COLO829 (cell line): ENCODE measurements at regions not wholly inside any gene's neighbourhood (a gene's known extent, or its start where the extent isn't known, plus 50 kb on each side); places are given as distances from the start of the nearest gene placed in this dataset.
"Not testable (repeated sequence)": the region's sequence is repeated elsewhere in the genome, so short reads cannot be mapped to it uniquely, and the experiment has no call there.

Source experiments
- DNase-seq: peaks from one replicate; pipeline ENCODE4 v3.0.0; 2012; ENCODE audit warnings: low spot score

DNA sequence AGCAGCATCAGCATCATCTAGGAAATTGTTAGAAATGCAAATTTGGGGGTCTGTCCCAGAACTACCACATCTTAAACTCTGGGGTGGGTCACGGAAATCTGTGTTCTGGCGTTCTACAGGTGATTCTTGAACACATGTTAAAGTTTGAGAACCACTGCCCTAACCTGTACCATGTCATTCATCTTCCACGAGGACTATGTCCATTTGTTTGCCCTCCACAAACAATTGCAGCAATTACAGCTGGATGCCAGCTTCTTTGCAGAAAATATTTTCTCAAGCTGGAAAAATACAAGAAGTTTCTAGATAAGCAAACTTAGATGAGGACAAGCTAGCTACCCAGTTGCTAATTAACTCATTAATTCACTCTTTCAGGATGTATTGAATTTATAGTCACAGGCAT lies 54.1 kb downstream of the MAFB start:
- no peak for DNase-seq

DNA sequence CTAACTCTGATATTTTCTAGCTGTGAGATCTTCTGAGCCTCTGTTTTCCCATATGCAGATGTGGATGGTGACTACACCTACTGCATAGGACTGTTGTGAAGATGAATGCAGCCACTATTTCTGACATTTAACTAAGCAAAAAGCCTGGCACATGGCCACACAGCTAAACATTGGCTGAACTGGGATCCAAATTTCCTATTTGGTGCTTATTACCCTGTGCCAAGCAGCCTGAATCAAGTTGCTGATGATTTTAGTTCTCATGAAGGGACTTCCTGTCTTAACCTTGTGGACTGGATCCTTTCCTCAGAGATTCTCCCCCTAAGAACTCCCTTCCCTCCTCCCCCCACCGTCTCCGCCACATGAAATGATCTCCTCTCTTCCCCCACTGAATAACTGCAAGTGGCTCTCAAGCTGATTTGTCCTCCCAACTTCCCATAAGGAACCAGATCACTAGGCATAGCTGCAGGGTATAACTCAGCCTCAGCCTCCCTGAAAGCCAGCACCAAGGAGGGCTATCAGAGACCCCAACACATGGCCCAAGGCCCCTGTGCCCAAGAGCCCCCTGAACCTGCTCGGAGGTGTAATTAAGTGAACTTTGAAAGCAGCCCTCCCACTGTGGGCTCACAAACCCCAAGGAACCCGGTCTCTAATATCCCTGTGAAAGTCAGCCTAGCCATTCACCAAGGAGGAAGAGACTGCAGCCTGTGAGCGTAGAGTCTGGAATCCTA lies 55.7 kb downstream of the MAFB start:
- DNase-seq: no peak

DNA sequence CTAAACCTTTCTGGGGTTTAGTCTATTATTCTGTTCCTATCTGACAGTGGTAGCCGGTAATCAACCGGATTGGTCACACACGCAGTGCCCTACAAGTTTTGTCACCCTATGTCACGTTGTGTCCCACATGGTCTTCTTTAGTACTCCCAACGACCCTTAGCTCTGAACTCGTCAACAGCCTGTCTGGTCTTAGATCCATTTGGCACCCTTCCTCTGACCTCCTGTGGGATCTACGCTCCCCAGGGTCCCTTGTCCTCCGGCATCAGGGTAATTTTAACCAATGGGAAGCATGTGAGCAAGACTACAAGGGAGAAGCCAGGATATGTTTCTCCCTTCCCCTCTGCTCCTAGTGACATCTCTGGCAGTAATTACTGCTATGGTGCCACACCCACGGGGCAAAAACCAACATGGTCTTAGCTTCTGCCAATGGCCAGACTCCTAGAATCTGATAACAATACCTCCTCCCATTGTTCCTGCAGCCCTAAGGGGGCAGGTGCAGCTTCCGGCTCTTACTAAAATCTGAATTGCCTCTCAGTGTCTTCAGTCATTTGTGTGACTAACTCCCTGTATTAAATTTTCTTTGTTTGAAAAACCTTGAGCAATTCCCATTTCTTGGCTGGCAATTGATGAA lies 56.6 kb downstream of the MAFB start:
- no peak for DNase-seq

DNA sequence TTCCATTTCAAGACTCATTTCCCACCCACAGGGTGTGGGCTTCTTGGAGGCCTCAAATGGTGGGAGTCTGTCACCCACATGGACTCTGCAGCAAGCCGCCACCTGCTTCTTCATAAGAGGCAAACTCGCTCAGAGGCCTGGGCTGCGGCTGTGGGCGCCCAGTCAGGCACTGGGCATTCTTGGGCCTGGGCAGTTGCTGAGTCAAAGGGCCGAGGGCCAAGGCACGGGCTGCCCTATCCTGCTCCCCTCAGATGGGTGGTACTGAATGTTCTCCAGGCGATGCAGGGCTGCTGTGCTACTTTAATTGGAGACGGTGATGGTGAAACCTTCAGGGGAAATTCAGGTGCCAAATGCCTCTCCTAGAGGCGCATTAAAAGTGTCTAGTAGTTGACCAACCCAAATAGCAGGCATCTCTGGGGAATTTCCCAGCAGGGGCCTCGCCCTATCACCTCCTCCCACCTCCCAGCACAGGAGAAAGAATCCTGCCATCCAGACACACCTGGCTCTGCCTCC lies 57.9 kb downstream of the MAFB start:
- DNase-seq: no peak

DNA sequence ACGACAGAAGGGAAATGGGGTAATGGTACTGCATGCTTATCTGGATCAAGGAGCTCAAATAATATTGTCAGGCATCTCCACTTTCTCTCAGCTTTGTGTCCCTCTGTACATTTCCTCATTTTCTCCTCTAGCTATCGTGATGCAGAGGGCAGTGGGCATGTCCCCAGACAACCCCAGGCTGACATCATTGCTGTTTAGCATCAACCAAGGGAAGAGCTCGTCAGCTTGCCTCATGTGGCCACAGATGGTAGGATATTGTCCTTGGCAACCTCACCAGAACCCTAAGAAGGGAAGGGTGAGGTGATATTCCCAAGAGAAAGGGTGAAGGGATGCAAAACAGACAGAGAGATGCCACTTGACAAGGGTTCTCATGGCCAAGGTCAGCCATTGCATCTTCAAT lies 58.3 kb downstream of the MAFB start:
- no peak for DNase-seq

DNA sequence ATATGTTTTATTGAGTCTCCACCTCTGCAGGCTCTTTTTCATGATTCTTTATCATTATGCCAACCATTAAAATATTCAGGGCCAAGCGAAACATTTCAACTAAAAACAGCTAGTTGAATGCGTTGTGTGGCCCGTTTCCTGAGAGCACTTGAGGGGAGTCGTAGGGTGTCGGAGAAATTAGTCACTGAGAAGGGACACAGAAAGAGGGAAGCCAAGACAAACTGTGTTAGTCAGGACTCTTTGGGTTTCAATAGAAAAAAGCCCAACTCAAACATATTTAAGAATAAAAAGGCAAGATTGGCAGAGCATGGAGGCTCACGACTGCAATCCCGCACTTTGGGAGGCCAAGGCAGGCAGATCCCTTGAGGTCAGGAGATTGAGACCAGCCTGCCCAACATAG lies 58.9 kb downstream of the MAFB start:
- no peak for DNase-seq

GRCh38 chr20:40628877-40629276 lies 60.2 kb downstream of the MAFB start:
- DNase-seq: no peak

DNA sequence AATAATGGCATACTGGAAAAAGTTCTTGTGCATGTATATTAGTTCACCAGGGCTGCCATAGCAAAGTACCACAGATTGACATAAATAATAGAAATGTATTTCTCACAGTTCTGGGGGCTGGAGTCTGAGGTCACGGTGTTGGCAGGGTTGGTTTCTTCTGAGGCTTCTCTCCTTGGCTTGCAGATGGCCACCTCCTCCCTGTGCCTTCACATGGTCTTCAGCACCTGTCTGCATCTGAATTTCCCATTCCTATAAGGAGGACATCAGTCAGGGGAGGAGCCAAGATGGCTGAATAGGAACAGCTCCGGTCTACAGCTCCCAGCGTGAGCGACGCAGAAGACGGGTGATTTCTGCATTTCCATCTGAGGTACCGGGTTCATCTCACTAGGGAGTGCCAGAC lies 70.0 kb downstream of the MAFB start:
- not testable (repeated sequence) for DNase-seq

DNA sequence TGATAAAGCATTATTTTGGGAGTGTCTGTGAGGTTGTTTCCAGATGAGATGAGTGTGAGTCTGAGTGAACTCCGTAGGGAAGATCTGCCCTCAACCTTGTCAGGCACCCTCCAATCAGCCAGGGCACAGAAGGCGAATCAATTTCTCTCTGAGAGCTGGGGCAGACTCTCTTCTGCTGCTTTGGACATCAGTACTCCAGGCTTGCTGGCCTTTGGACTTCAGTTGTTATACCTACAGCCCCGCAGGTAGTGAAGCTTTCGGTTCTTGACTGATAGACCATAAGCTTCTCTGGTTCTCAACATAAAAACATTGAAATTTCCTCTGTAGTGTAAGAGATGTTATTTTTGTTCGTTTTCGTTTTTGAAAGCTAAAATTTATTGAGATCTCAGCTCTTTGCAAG lies 71.4 kb downstream of the MAFB start:
- DNase-seq: no peak

- no peak for DNase-seq
Observed at GRCh38 chr20:40612837-40613236, 76.2 kb downstream of the MAFB start.

- DNase-seq: no peak
Observed at GRCh38 chr20:40612247-40612646, 76.8 kb downstream of the MAFB start.

- DNase-seq: no peak
Observed at GRCh38 chr20:40610730-40611129, 78.3 kb downstream of the MAFB start.

DNA sequence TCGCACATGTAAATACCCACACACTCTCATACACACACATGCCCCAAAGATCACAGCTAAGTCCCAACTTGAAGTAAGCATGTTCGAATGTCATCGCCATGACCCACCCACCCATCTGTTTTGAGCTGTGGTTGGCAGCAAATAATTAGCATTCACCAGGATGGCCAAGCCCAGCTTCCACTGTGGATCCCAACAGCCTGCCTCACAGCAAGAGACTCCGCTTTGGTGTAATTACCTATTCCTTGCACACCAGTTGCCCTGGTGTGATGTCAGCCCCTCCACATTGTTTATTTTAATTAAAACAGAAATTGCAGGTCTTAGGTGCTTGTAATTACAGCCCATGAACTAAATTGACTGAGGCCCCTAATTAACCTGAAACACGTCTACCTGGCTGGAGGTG lies 81.1 kb downstream of the MAFB start:
- no peak for DNase-seq

- DNase-seq: no peak
Observed at GRCh38 chr20:40606660-40607059, 82.4 kb downstream of the MAFB start.

DNA sequence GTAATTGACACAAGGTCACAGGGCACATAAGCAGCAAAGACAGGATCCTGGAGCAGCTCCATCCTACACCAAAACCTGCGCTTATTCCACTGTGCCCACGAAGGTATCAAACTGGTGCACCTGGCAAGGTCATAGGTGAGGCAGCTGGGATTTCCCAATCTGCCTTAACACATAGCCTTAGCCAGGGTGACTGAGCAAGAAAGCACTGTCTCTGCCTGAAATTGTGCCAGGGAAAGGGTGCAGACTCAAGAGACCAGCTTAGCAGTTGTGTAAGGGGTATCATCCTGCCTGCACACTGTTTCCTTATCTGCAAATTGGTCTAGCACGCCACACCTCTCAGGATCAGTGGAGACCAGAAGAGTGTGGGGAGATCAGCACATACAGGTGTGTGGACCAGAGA lies 82.8 kb downstream of the MAFB start:
- no peak for DNase-seq

DNA sequence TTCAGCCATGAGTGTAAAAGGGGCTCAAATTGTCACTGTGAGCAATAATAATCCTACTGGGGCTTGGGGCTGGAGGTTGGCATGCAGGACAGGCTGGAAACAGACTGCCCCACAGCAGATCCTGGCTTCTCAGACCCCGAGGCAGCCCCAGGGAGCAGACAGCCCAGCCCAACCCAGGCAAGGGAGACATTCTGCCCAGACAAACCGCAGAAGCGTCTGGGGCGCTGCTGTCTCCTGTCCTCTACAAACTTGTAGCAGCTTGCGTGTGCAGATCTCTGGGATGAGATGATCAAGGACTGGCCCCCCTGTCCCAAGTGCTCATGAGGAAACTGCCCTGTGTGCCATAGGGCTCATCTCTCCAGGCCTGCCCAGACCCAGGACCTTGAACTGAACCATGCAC lies 84.6 kb downstream of the MAFB start:
- no peak for DNase-seq

DNA sequence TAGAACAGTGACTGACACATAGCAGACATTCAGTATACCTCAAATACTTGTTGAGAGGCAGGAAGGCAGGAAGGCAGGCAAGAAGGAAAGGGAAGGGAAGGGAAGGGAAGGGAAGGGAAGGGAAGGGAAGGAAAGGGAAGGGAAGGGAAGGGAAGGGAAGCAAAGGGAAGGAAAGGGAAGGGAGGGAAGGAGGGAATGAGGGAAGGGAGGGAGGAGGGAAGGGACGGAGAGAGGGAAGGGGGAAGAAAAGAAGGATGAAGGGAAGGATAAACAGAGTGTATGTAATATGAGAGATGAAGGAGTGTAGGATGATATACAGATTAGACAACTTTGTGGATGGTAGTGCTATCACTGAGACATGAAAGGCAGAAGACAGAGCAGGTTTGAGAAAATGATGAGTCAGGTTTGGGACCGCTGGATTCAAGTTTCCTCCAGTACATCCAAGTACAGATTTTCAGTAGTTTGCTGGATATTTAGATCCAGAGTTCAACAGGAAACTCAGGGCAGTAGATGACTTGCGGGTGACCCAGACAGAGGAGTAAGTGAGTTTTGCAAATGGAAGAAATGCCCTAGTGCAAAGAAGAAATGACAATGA lies 85.9 kb downstream of the MAFB start:
- no peak for DNase-seq

DNA sequence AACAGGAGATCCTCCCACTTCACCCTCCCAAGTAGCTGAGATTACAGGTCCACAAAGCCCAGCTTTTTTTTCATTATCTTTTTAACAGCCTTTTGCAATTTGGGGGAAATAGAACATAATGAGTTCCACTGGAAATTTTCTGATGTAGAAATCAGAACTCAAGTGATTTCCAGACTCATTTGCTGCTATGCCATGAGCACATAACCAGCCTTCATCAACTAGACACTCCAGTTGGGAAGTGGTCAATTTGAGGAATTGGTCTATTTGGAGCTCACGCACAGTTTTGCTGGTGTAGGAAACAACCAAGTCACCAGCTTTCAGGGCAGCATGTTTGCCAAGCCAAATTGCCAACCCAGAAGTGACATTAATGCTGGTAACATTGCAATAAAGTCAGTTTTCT lies 86.7 kb downstream of the MAFB start:
- no peak for DNase-seq

DNA sequence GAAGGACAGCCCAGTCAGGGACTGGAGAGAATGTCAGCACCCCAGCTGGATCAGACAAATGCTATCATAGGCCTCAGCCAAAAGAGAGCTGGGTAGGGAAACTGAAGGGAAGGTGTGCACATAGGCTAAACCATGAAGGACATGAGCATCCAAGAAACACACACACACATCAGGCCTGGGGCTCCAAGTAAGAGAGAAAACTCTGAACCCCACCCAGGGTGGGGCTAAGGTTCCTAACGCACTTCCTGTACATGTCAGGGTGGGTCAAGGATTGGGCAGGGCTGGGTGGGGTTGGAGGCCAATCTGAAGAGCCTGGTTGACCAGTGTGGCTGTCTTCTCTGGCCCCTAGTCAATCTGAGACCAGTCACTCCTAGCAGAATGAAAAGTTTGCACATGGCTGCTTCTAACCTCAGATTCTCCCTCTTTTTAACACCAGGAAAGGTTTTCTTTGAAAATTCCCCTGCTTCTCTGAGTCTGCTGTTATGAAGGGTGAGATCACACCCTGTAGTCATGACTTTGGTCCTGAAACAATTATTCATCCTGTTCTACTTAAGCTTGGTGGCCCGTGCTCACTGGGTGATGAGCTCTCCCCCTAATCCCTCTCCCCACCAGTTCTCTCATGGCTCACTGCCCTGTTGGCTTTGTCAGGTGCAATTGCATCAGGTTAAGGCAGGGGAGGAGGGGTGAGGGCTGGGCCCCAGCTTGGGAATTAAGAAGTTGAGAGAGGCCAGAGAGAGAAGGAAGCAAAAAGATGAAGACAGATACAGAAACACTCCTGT lies 88.4 kb downstream of the MAFB start:
- DNase-seq: no peak

GRCh38 chr20:40599987-40600386 lies 89.0 kb downstream of the MAFB start:
- no peak for DNase-seq

DNA sequence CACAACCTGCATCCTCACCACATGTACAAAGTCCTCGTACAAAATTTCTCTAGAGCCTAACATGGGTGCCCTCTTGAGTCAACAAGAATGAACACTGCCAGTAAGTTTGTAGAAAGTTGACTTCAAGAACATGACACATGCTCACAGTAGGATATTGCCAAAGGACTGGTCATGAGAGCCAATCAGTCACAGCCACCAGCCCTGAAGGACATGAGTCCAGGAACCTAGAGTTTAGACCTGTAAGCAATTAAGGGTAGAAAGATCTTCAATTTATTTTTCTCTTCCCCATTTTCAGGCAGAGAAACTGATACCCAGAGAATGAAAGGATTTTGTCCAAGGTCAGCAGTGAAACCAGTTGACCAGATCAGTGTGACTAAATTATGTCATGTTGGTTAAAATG lies 96.1 kb downstream of the MAFB start:
- DNase-seq: no peak

GRCh38 chr20:40591536-40591935 lies 97.5 kb downstream of the MAFB start:
- no peak for DNase-seq

- no peak for DNase-seq
Observed at GRCh38 chr20:40591119-40591518, 97.9 kb downstream of the MAFB start.
